ENCODE measurements at regions not wholly inside any gene's neighbourhood (a gene's known extent, or its start where the extent isn't known, plus 50 kb on each side); places are given as distances from the start of the nearest gene placed in this dataset.
"Not testable (repeated sequence)": the region's sequence is repeated elsewhere in the genome, so short reads cannot be mapped to it uniquely, and the experiment has no call there.

- POLR2A ChIA-PET (ENCODE audit: low non-redundant PET) = no interaction called here
- CTCF ChIA-PET = no interaction called here
- no peak for TF ChIP-seq CTCF (conservative IDR thresholded peaks at IDR 0.05; ENCODE audit: low read depth)
- no peak overlapping the region for H3K27ac ChIP-seq
- DNase-seq (ENCODE audit: low spot score) = no peak
Observed at GRCh38 chr12:94916663-94917062, 86.8 kb downstream of the NDUFA12 start.

- ChIA-PET POLR2A (ENCODE audit: low non-redundant PET) (no interaction called here), CTCF (no interaction called here)
- TF ChIP-seq CTCF (conservative IDR thresholded peaks at IDR 0.05; ENCODE audit: low read depth) = no peak
- DNase-seq (ENCODE audit: low spot score) = no peak
- H3K27ac ChIP-seq = no peak overlapping the region
Observed at GRCh38 chr12:94909663-94910062, 93.8 kb downstream of the NDUFA12 start.

GRCh38 chr12:94905749-94906148 lies 97.7 kb downstream of the NDUFA12 start:
- CTCF ChIA-PET; H3K27ac ChIP-seq; DNase-seq (ENCODE audit: low spot score); POLR2A ChIA-PET (ENCODE audit: low non-redundant PET): not testable (repeated sequence)

GRCh38 chr12:94900496-94900895 lies 103.0 kb downstream of the NDUFA12 start:
- TF ChIP-seq CTCF (conservative IDR thresholded peaks at IDR 0.05; ENCODE audit: low read depth) = no peak
- no peak overlapping the region for H3K27ac ChIP-seq
- ChIA-PET POLR2A (ENCODE audit: low non-redundant PET) (no interaction called here), CTCF (interaction anchor here (0.7 kb wide), 1 partner anchor 491 kb away, joined by 6 read pairs; no protein-coding TSS in a partner anchor)
- DNase-seq (ENCODE audit: low spot score) = no peak

GRCh38 chr12:94898388-94898787 lies 105.1 kb downstream of the NDUFA12 start:
- TF ChIP-seq CTCF (conservative IDR thresholded peaks at IDR 0.05; ENCODE audit: low read depth) = no peak
- no peak overlapping the region for H3K27ac ChIP-seq
- ChIA-PET CTCF (no interaction called here), POLR2A (ENCODE audit: low non-redundant PET) (no interaction called here)
- no peak for DNase-seq (ENCODE audit: low spot score)

GRCh38 chr12:94892544-94893267 lies 110.8 kb downstream of the NDUFA12 start:
- no peak overlapping the region for H3K27ac ChIP-seq
- POLR2A ChIA-PET (ENCODE audit: low non-redundant PET) = no interaction called here
- no peak for TF ChIP-seq CTCF (conservative IDR thresholded peaks at IDR 0.05; ENCODE audit: low read depth)
- CTCF ChIA-PET = no interaction called here
- no peak for DNase-seq (ENCODE audit: low spot score)

- no peak overlapping the region for H3K27ac ChIP-seq
- CTCF ChIA-PET = no interaction called here
- no peak for DNase-seq (ENCODE audit: low spot score)
- POLR2A ChIA-PET (ENCODE audit: low non-redundant PET) = no interaction called here
- no peak for TF ChIP-seq CTCF (conservative IDR thresholded peaks at IDR 0.05; ENCODE audit: low read depth)
Observed at GRCh38 chr12:94889445-94890210, 113.9 kb downstream of the NDUFA12 start.
